K562 (cell line): ENCODE measurements at regions not wholly inside any gene's neighbourhood (a gene's known extent, or its start where the extent isn't known, plus 50 kb on each side); places are given as distances from the start of the nearest gene placed in this dataset.

Experiments used
- ATAC-seq: fragments of 200-7000 bp; cut with Tn5 transposase; 3 replicates; pipeline ENCODE4 v1.9.1; 2020; ENCODE audit warnings: moderate library complexity
- BruUV-seq: library from RNA; stranded (reverse); fragments of 400-500 nt; replicated peaks from 2 replicates; lab custom pipeline; 2021; lab: Mats Ljungman, UMichigan
- CTCF ChIA-PET: fragments of 300-600 bp; formaldehyde crosslinking; extraction: SDS; loops from one replicate; lab custom pipeline; 2021; ENCODE audit warnings: low intra/inter-chr PET ratio; lab: Yijun Ruan, JAX
- POLR2A ChIA-PET: fragments of 300-600, 350-650 bp; sonication (Branson Sonifier 250); formaldehyde crosslinking; extraction: SDS; loops from one replicate; lab custom pipeline; 2021; ENCODE audit warnings: antibody characterized with exemption, inconsistent platforms; lab: Yijun Ruan, JAX
- DNase-seq, 4 experiments: peaks; one replicate each; pipeline versions ENCODE4 v3.0.0 to v3.0.0-alpha.2; 2011 to 2018; ENCODE audit warnings: low spot score in 3 of 4, mixed read lengths in 3 of 4; ENCODE audit errors: extremely low read depth in 1 of 4
- FAIRE-seq: peaks from 2 replicates; lab custom pipeline; 2011; peaks lifted over from hg19 to GRCh38; lab: Jason Lieb, UNC
- H2AFZ ChIP-seq: 2 replicates; pipeline ENCODE4 v1.6.0; 2011; ENCODE audit warnings: low read depth, low read length, control low read depth, inconsistent platforms
- H3K27ac ChIP-seq: fragments of 200-600 bp; 3 replicates; pipeline ENCODE4 v1.8.0; 2011; ENCODE audit warnings: low read depth, mild to moderate bottlenecking, control low read depth, inconsistent platforms, low read length, moderate library complexity, mixed read lengths; ENCODE audit errors: extremely low read depth
- H3K27me3 ChIP-seq, 2 experiments: fragments of 300-600 bp in 1 of 2; 2 replicates in 1 of 2; 3 replicates in 1 of 2; pipeline versions ENCODE4 v1.6.0 to v1.8.0; 2011; ENCODE audit warnings: inconsistent platforms in 2 of 2, low read length in 2 of 2, mild to moderate bottlenecking in 1 of 2, mixed read lengths in 1 of 2, moderate library complexity in 1 of 2; ENCODE audit not compliant: control insufficient read depth in 2 of 2, insufficient read depth in 2 of 2
- H3K36me3 ChIP-seq: fragments of 300-600 bp; 3 replicates; pipeline ENCODE4 v1.8.0; 2011; ENCODE audit warnings: mild to moderate bottlenecking, low read length, inconsistent platforms; ENCODE audit not compliant: control insufficient read depth, insufficient read depth
- H3K4me1 ChIP-seq, 2 experiments: fragments of 200-600 bp in 1 of 2; replicated peaks in 1 of 2; 2 replicates in 1 of 2; 3 replicates in 1 of 2; pipeline versions ENCODE4 v1.5.1 to v1.8.0; 2011; ENCODE audit warnings: inconsistent platforms in 2 of 2, low read length in 2 of 2, mild to moderate bottlenecking in 1 of 2, mixed read lengths in 1 of 2, moderate library complexity in 1 of 2; ENCODE audit not compliant: control insufficient read depth in 2 of 2, insufficient read depth in 2 of 2
- H3K4me2 ChIP-seq: 2 replicates; pipeline ENCODE4 v1.6.1; 2011; ENCODE audit warnings: low read length, control low read depth, inconsistent platforms, mixed read lengths; ENCODE audit not compliant: insufficient read depth
- H3K4me3 ChIP-seq: fragments of 200-600 bp; sonication (generic), shearing (Covaris generic); 2 replicates; pipeline ENCODE4 v1.5.1; 2016; ENCODE audit warnings: control low read depth, inconsistent platforms
- H3K79me2 ChIP-seq: fragments of 200-600 bp; 3 replicates; pipeline ENCODE4 v1.8.0; 2011; ENCODE audit warnings: low read length, inconsistent platforms; ENCODE audit not compliant: control insufficient read depth, insufficient read depth
- H3K9ac ChIP-seq, 2 experiments: 2 replicates each; pipeline versions ENCODE4 v1.6.0 to v1.6.1; 2011; ENCODE audit warnings: low read depth in 2 of 2, low read length in 2 of 2, control low read depth in 1 of 2, inconsistent platforms in 1 of 2, mild to moderate bottlenecking in 1 of 2, mixed read lengths in 1 of 2; ENCODE audit not compliant: insufficient read depth in 1 of 2
- H3K9me1 ChIP-seq: one replicate; pipeline ENCODE4 v1.6.0; 2011; ENCODE audit warnings: inconsistent platforms, mild to moderate bottlenecking, low read length, moderate library complexity; ENCODE audit not compliant: control insufficient read depth, insufficient read depth
- H3K9me3 ChIP-seq: replicated peaks from 2 replicates; pipeline ENCODE4 v1.5.1; 2011; ENCODE audit warnings: low read depth, low read length, inconsistent platforms; ENCODE audit not compliant: control insufficient read depth, insufficient read depth
- H4K20me1 ChIP-seq: replicated peaks from 2 replicates; pipeline ENCODE4 v1.6.1; 2011; ENCODE audit warnings: low read length, inconsistent platforms, mixed read lengths; ENCODE audit not compliant: control insufficient read depth, insufficient read depth
- ZNF217 ChIP-seq: sonication (generic); formaldehyde crosslinking; IDR thresholded peaks from 2 replicates; pipeline ENCODE4 v1.8.0; 2022; ENCODE audit warnings: mild to moderate bottlenecking, missing genetic modification reagents
- WGBS: fragments of 100-300 bp; shearing (Covaris generic); methylation state at CpG from one replicate; pipeline ENCODE4 v1.1.6; 2016; ENCODE audit warnings: low coverage, mixed read lengths; ENCODE audit not compliant: insufficient coverage; ENCODE audit errors: missing lambda C conversion rate; 5-methylcytosine and 5-hydroxymethylcytosine counted together
- in situ Hi-C: fragments of 300-500 bp; cut with MboI; formaldehyde crosslinking; loops from 4 replicates; pipeline ENCODE4 v1.15.0; 2018; ENCODE audit warnings: inconsistent platforms, mixed read lengths
- intact Hi-C: fragments of 100-400 bp; cut with micrococcal nuclease; formaldehyde crosslinking; loops from 2 replicates; pipeline ENCODE4 v1.14.2; 2022
- TF ChIP-seq, protein P1 (sequence below), 3 experiments: IDR thresholded peaks in 2 of 3; conservative IDR thresholded peaks in 1 of 3; 2 replicates each; pipeline ENCODE4 v1.5.1; 2011 to 2012; ENCODE audit warnings: low read length in 3 of 3, mild to moderate bottlenecking in 3 of 3, control low read depth in 2 of 3, improper control_type of control experiment in 1 of 3, inconsistent platforms in 1 of 3, low read depth in 1 of 3, mixed read lengths in 1 of 3, moderate library complexity in 1 of 3; ENCODE audit not compliant: insufficient read depth in 2 of 3

DNA sequence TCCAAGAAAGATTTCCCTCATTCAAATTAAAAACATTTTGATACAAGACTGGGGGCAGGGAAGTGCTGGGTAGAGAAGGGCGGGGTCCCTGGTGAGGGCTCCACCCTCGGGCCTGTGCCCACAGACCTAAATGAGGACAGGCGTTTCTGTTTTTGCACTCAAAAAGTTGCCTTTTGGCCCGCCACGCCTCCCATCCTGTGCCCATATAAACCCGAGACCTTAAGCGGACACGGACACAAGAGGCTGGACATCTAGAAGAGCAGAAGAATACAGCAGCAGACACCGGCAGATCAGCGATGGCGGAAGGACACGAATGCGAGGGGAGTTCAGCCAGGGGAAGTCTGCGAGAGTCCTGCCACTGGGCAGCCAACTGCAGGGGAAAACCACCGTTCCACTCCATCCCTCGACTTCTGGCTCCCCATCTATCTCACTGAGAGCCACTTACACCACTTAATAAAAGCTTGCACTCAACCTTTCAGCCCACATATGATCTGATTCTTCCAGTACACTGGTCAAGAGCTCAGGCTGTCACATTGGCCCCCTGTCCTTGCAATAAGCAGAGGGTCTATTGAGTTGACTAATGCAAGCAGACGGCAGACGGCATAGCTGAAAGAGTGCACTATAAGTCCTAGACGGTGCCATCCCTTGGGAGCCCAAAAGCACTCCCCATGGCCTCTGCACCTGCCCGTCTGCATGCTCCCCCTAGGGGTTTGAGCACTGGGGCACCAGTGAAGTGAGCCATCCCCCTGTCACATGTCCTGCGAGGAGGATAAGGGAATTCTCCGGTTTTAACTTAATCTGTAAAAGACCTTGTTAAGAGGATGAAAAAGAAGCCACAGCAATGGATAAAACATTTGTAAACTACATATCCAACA lies 181.8 kb upstream of the PRSS1 start:
- peaks cover 0 to 7% of the 10 kb centered on the region in 2 experiments; a peak in 2 of 5 replicates for H3K27me3 ChIP-seq
- intact Hi-C loops (no loop called here), in situ Hi-C loops (no loop called here)
- BruUV-seq: no TSS peak
- H3K79me2 ChIP-seq: no peaks in the 10 kb centered on the region
- no peak overlapping the region for H3K27ac ChIP-seq
- H2AFZ ChIP-seq: no peak overlapping the region
- no peak overlapping the region for H3K4me2 ChIP-seq
- no peaks in the 10 kb centered on the region for H3K4me1 ChIP-seq
- no peaks in the 10 kb centered on the region for H3K9me3 ChIP-seq
- DNase-seq (peak in 1 of 4 experiments; percentile 8), ATAC-seq (peak; percentile 73), FAIRE-seq (no peak)
- TF ChIP-seq, protein P1, sequence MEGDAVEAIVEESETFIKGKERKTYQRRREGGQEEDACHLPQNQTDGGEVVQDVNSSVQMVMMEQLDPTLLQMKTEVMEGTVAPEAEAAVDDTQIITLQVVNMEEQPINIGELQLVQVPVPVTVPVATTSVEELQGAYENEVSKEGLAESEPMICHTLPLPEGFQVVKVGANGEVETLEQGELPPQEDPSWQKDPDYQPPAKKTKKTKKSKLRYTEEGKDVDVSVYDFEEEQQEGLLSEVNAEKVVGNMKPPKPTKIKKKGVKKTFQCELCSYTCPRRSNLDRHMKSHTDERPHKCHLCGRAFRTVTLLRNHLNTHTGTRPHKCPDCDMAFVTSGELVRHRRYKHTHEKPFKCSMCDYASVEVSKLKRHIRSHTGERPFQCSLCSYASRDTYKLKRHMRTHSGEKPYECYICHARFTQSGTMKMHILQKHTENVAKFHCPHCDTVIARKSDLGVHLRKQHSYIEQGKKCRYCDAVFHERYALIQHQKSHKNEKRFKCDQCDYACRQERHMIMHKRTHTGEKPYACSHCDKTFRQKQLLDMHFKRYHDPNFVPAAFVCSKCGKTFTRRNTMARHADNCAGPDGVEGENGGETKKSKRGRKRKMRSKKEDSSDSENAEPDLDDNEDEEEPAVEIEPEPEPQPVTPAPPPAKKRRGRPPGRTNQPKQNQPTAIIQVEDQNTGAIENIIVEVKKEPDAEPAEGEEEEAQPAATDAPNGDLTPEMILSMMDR (IDR thresholded peaks at IDR 0.05 in 2 of 3, conservative IDR thresholded peaks at IDR 0.05 in 1 of 3; ENCODE audit: insufficient read depth in 2 of 3, low read depth in 1 of 3, low read length in 3 of 3): peak in 1 of 3 experiments; percentile 2; a peak in 1 of 6 replicates
- TF ChIP-seq ZNF217 (CRISPR knock-in tag): no peak
- H3K4me3 ChIP-seq: no peak overlapping the region
- no peaks in the 10 kb centered on the region for H4K20me1 ChIP-seq
- H3K36me3 ChIP-seq: no peaks in the 10 kb centered on the region
- ChIA-PET POLR2A (no interaction called here), CTCF (interaction anchor here (0.6 kb wide), 1 partner anchor 13 kb away, joined by 3 read pairs; no protein-coding TSS in a partner anchor)
- no peaks in the 10 kb centered on the region for H3K9me1 ChIP-seq
- under 1% methylated on average over 22 of the region's 22 CpGs for WGBS
- no peak overlapping the region for H3K9ac ChIP-seq
